ENCODE measurements at regions not wholly inside any gene's neighbourhood (a gene's known extent, or its start where the extent isn't known, plus 50 kb on each side); places are given as distances from the start of the nearest gene placed in this dataset.

DNA sequence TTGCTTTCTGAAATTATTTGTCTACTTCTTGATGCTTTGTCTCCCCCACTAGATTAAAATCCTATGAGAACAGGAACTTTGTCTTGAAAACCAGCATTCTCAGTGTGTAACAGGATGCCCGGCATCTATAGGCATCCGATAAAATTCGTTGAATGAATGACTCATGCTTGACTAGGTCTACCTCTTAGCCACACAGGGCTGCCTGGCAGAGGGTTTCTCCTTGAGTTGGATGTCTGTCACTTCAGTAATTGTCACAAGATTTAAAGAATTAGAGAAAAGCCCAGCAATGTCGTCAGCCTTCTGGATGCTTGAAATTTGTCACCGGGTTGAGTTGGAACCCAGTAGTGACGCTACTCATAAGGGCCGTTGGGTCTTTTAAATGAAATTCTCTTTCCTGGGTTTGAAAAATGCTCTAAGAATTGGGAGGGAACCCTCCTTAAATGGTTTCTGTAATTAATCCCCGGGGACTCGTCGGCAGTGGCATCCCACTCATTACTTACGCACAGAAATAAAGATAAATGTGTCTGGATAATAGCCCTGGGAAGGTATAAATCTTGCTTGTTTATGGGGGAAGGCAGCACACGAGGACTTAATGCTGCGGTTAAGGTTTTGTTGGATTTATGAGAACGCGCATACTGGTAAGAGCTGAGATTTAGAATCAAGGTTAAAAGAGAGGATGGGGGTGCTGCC is 194.1 kb downstream of the AACS start:
- DNase-seq (no peak), ATAC-seq (ENCODE audit: low read depth) (no peak)
- H3K9me3 Mint-ChIP-seq (ENCODE audit: insufficient read depth) = peaks cover 6% of the 10 kb centered on the region
- H3K4me3 Mint-ChIP-seq = no peak overlapping the region
- ChIA-PET POLR2A (no interaction called here), CTCF (no interaction called here)
- Histone ChIP-seq H2AFZ (ENCODE audit: insufficient read depth, low read depth, low read length, poor library complexity, severe bottlenecking) (no peak overlapping the region), H3K4me3 (ENCODE audit: control extremely low read depth in 1 of 5, extremely low read depth in 1 of 5, insufficient read depth in 1 of 5, low read depth in 2 of 5, low read length in 4 of 5) (no peak overlapping the region), H3K9ac (ENCODE audit: low read length) (no peak overlapping the region), H3K36me3 (replicated peaks in 1 of 2; ENCODE audit: control extremely low read depth in 1 of 2, control insufficient read depth in 1 of 2, extremely low read depth in 1 of 2, insufficient read depth in 2 of 2, low read length in 1 of 2) (no peaks in the 10 kb centered on the region), H3K4me2 (replicated peaks; ENCODE audit: low read depth, low read length, poor library complexity, severe bottlenecking) (no peak overlapping the region), H3K27ac (ENCODE audit: low read length in 2 of 2) (no peak overlapping the region), H4K20me1 (ENCODE audit: control insufficient read depth, insufficient read depth, low read length, poor library complexity, severe bottlenecking) (no peaks in the 10 kb centered on the region), H3K4me1 (ENCODE audit: control insufficient read depth in 2 of 2, insufficient read depth in 2 of 2, low read length in 2 of 2) (no peaks in the 10 kb centered on the region), H3K27me3 (replicated peaks in 1 of 4; ENCODE audit: control extremely low read depth in 1 of 4, control insufficient read depth in 3 of 4, insufficient read depth in 4 of 4, low read length in 3 of 4) (peaks cover 0 to 3% (median 0%) of the 10 kb centered on the region in 4 experiments), H3K79me2 (ENCODE audit: control insufficient read depth, insufficient read depth, low read length) (no peaks in the 10 kb centered on the region), H3K9me3 (ENCODE audit: control extremely low read depth in 1 of 3, control insufficient read depth in 2 of 3, insufficient read depth in 1 of 3, low read length in 2 of 3) (peaks cover 0 to 6% (median 0%) of the 10 kb centered on the region in 3 donors)
- no peak overlapping the region for H3K27ac Mint-ChIP-seq
- 85% methylated on average over 11 of the region's 15 CpGs for WGBS (ENCODE audit: insufficient coverage)
- no peaks in the 10 kb centered on the region for H3K4me1 Mint-ChIP-seq
- peaks cover 24% of the 10 kb centered on the region for H3K27me3 Mint-ChIP-seq
- no peak for TF ChIP-seq EZH2 (IDR thresholded peaks at IDR 0.05; ENCODE audit: borderline replicate concordance, insufficient read depth, low read depth, low read length, poor library complexity, severe bottlenecking)
- TF ChIP-seq, protein P1, sequence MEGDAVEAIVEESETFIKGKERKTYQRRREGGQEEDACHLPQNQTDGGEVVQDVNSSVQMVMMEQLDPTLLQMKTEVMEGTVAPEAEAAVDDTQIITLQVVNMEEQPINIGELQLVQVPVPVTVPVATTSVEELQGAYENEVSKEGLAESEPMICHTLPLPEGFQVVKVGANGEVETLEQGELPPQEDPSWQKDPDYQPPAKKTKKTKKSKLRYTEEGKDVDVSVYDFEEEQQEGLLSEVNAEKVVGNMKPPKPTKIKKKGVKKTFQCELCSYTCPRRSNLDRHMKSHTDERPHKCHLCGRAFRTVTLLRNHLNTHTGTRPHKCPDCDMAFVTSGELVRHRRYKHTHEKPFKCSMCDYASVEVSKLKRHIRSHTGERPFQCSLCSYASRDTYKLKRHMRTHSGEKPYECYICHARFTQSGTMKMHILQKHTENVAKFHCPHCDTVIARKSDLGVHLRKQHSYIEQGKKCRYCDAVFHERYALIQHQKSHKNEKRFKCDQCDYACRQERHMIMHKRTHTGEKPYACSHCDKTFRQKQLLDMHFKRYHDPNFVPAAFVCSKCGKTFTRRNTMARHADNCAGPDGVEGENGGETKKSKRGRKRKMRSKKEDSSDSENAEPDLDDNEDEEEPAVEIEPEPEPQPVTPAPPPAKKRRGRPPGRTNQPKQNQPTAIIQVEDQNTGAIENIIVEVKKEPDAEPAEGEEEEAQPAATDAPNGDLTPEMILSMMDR (IDR thresholded peaks at IDR 0.05) = no peak
- intact Hi-C loops (cut with micrococcal nuclease) = no loop called here

DNA sequence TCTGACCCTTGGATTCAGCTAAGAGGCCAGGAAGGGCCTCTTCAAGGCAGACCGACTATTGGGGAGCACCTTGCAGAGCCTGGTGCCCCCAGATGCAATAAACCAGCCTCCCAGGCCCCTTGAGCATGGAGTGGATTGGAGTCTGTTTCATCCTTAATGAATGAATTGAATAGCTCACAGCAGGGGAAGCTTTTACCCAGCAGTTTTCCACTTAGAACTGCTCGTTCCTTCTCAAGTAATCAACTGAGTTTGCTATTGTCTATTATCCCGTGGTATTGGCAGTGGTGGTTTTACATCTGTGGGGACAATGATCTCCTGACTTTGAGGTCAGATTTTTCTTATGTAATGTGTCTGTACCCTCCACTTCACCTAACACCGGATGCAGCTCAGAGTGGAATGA is 197.6 kb downstream of the AACS start:
- H3K9me3 Mint-ChIP-seq (ENCODE audit: insufficient read depth) = peaks cover 4% of the 10 kb centered on the region
- POLR2A ChIA-PET = no interaction called here
- no peaks in the 10 kb centered on the region for H3K79me2 ChIP-seq (ENCODE audit: control insufficient read depth, insufficient read depth, low read length)
- no peak overlapping the region for H2AFZ ChIP-seq (ENCODE audit: insufficient read depth, low read depth, low read length, poor library complexity, severe bottlenecking)
- no peaks in the 10 kb centered on the region for H3K9me3 ChIP-seq (ENCODE audit: control extremely low read depth in 1 of 3, control insufficient read depth in 2 of 3, insufficient read depth in 1 of 3, low read length in 2 of 3)
- no peak for TF ChIP-seq EZH2 (IDR thresholded peaks at IDR 0.05; ENCODE audit: borderline replicate concordance, insufficient read depth, low read depth, low read length, poor library complexity, severe bottlenecking)
- TF ChIP-seq, protein P1 (IDR thresholded peaks at IDR 0.05) = no peak
- no peak overlapping the region for H3K4me3 ChIP-seq (ENCODE audit: control extremely low read depth in 1 of 5, extremely low read depth in 1 of 5, insufficient read depth in 1 of 5, low read depth in 2 of 5, low read length in 4 of 5)
- no peak overlapping the region for H3K4me3 Mint-ChIP-seq
- no peaks in the 10 kb centered on the region for H3K4me1 ChIP-seq (ENCODE audit: control insufficient read depth in 2 of 2, insufficient read depth in 2 of 2, low read length in 2 of 2)
- no peak overlapping the region for H3K27ac ChIP-seq (ENCODE audit: low read length in 2 of 2)
- H4K20me1 ChIP-seq (ENCODE audit: control insufficient read depth, insufficient read depth, low read length, poor library complexity, severe bottlenecking) = no peaks in the 10 kb centered on the region
- ATAC-seq (ENCODE audit: low read depth) (no peak), DNase-seq (no peak)
- no peaks in the 10 kb centered on the region for H3K4me1 Mint-ChIP-seq
- 50% methylated on average over 1 of the region's 4 CpGs for WGBS (ENCODE audit: insufficient coverage)
- H3K4me2 ChIP-seq (replicated peaks; ENCODE audit: low read depth, low read length, poor library complexity, severe bottlenecking) = no peak overlapping the region
- no peaks in the 10 kb centered on the region for H3K36me3 ChIP-seq (replicated peaks in 1 of 2; ENCODE audit: control extremely low read depth in 1 of 2, control insufficient read depth in 1 of 2, extremely low read depth in 1 of 2, insufficient read depth in 2 of 2, low read length in 1 of 2)
- intact Hi-C loops (cut with micrococcal nuclease) = no loop called here
- CTCF ChIA-PET = no interaction called here
- no peak overlapping the region for H3K9ac ChIP-seq (ENCODE audit: low read length)
- no peak overlapping the region for H3K27ac Mint-ChIP-seq
- H3K27me3 Mint-ChIP-seq = peaks cover 13% of the 10 kb centered on the region
- H3K27me3 ChIP-seq (replicated peaks in 1 of 4; ENCODE audit: control extremely low read depth in 1 of 4, control insufficient read depth in 3 of 4, insufficient read depth in 4 of 4, low read length in 3 of 4) = no peaks in the 10 kb centered on the region

Measured in B cell (primary cell).